RWPE2 (cell line): ENCODE measurements at regions not wholly inside any gene's neighbourhood (a gene's known extent, or its start where the extent isn't known, plus 50 kb on each side); places are given as distances from the start of the nearest gene placed in this dataset.

ENCODE experiments used
- ATAC-seq: fragments of 200-7000 bp; cut with Tn5 transposase; 3 replicates; pipeline ENCODE4 v1.9.1; 2021; ENCODE audit warnings: low read depth
- DNase-seq: peaks from one replicate; pipeline ENCODE4 v3.0.0-alpha.2; 2020; ENCODE audit warnings: low spot score
- H3K27ac ChIP-seq: fragments of 450-650 bp; 2 replicates; pipeline ENCODE4 v1.5.1; 2017; ENCODE audit warnings: mild to moderate bottlenecking; ENCODE audit not compliant: poor library complexity, severe bottlenecking
- H3K27me3 ChIP-seq: fragments of 250-450 bp; sonication (Bioruptor Pico); 2 replicates; pipeline ENCODE4 v1.5.1; 2021; ENCODE audit warnings: mild to moderate bottlenecking, moderate library complexity; ENCODE audit not compliant: insufficient read depth, poor library complexity, severe bottlenecking
- H3K36me3 ChIP-seq: fragments of 250-450 bp; sonication (Bioruptor Pico); 2 replicates; pipeline ENCODE4 v1.5.1; 2020; ENCODE audit warnings: low read depth, mild to moderate bottlenecking, moderate library complexity
- H3K4me1 ChIP-seq: fragments of 250-450 bp; sonication (Bioruptor Pico); 2 replicates; pipeline ENCODE4 v1.5.1; 2021; ENCODE audit warnings: mild to moderate bottlenecking, moderate library complexity; ENCODE audit not compliant: insufficient read depth, poor library complexity, severe bottlenecking
- H3K4me3 ChIP-seq: fragments of 250-450 bp; sonication (Bioruptor Pico); 2 replicates; pipeline ENCODE4 v1.5.1; 2021; ENCODE audit warnings: mild to moderate bottlenecking, moderate library complexity; ENCODE audit not compliant: severe bottlenecking
- H3K9me3 ChIP-seq: fragments of 250-450 bp; sonication (Bioruptor Pico); 2 replicates; pipeline ENCODE4 v1.5.1; 2021; ENCODE audit warnings: mild to moderate bottlenecking, moderate library complexity; ENCODE audit not compliant: severe bottlenecking
- TF ChIP-seq, protein P1 (sequence below): fragments of 450-650 bp; IDR thresholded peaks from one replicate; pipeline ENCODE4 v1.5.1; 2017; ENCODE audit warnings: mild to moderate bottlenecking, moderate library complexity; ENCODE audit not compliant: poor library complexity, severe bottlenecking

DNA sequence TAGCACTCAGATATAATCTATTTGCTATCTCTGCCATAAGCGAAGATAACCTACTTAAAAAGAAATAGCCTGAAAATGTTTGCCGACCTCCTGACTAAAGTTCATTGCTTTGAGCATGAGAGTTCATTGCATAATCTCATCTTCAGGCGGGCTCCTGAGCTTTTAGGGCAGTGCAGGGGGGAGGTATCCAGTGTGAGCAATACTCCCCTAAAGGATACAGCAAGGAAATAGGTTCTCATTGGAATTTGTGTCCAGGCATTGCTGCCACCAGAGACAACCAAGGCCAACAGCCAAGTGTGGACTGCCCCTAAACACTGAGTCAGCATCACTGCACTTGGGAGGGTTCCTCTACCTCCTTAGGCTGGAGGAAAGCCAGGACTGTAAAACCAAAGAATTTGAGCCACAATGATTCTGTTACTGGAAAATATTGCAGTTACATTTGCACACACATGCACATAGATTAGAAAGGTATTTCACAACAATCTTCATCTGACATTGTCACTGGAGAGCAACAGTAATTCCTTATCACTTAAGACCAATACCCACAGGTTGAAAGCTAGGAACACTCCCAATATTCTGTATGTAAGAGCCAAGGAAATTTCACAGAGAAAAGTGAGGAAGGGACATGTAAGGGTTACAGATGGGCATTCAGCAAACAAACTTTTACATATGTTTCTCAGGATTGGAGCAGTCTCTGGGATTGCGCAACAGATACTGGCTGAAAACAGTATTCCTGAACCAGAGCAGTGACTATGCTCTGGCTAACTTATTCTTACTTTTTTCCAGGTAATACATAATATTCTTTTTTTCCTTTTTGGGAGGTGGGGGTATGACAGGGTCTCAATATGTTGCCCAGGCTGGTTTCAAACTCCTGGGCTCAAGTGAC, 98.6 kb upstream of the TLE1 start:
- Histone ChIP-seq H3K4me1 (no peaks in the 10 kb centered on the region), H3K9me3 (no peaks in the 10 kb centered on the region), H3K36me3 (no peaks in the 10 kb centered on the region), H3K27me3 (no peaks in the 10 kb centered on the region), H3K27ac (no peak overlapping the region), H3K4me3 (no peak overlapping the region)
- TF ChIP-seq, protein P1, sequence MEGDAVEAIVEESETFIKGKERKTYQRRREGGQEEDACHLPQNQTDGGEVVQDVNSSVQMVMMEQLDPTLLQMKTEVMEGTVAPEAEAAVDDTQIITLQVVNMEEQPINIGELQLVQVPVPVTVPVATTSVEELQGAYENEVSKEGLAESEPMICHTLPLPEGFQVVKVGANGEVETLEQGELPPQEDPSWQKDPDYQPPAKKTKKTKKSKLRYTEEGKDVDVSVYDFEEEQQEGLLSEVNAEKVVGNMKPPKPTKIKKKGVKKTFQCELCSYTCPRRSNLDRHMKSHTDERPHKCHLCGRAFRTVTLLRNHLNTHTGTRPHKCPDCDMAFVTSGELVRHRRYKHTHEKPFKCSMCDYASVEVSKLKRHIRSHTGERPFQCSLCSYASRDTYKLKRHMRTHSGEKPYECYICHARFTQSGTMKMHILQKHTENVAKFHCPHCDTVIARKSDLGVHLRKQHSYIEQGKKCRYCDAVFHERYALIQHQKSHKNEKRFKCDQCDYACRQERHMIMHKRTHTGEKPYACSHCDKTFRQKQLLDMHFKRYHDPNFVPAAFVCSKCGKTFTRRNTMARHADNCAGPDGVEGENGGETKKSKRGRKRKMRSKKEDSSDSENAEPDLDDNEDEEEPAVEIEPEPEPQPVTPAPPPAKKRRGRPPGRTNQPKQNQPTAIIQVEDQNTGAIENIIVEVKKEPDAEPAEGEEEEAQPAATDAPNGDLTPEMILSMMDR, result no peak
- ATAC-seq, result peak; percentile 80
- no peak for DNase-seq

DNA sequence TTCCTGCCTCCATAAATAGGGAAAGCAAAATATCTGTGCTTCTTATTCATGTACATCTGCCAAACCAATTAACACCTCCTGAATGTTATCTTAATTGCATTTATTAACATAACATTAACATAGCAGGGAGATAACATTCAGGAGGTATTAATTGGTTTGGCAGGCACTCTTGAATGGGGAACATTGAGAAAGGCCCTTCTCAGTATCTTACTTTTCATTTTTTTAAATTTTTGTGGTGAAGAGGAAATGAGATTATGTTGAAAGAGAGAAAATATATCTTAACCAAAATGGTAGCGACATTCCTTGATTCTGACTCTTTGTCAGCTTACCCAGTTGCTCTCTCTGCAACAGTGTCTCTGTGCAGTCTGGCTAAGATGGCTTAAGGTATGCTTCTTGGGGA, 100.4 kb upstream of the TLE1 start:
- DNase-seq (no peak), ATAC-seq (no peak)
- no peaks in the 10 kb centered on the region for H3K36me3 ChIP-seq
- H3K27ac ChIP-seq, result no peak overlapping the region
- TF ChIP-seq, protein P1, result no peak
- no peaks in the 10 kb centered on the region for H3K4me1 ChIP-seq
- H3K9me3 ChIP-seq, result no peaks in the 10 kb centered on the region
- no peak overlapping the region for H3K4me3 ChIP-seq
- H3K27me3 ChIP-seq, result no peaks in the 10 kb centered on the region

DNA sequence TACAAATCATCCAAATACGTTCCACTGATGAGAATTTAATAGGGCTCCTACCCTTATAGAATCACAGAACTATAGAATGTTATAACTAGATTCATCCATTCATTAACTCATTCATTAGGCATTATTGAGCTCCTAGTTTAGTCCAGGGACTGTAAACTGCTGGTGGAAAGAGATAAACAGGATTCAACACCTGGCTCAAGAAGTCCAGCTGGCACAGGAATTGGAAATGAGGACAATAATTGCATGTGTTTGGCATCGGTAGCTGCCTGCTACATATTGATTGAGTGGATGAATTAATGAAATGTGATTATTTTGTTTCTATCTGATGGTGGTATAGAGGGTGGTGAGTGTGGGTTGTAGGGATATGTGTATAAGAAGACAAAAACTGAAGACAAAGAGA, 100.8 kb upstream of the TLE1 start:
- H3K4me1 ChIP-seq, result no peaks in the 10 kb centered on the region
- DNase-seq, result no peak
- ATAC-seq, result no peak
- TF ChIP-seq, protein P1, result no peak
- no peak overlapping the region for H3K27ac ChIP-seq
- no peak overlapping the region for H3K4me3 ChIP-seq
- H3K36me3 ChIP-seq, result no peaks in the 10 kb centered on the region
- H3K9me3 ChIP-seq, result no peaks in the 10 kb centered on the region
- H3K27me3 ChIP-seq, result no peaks in the 10 kb centered on the region

DNA sequence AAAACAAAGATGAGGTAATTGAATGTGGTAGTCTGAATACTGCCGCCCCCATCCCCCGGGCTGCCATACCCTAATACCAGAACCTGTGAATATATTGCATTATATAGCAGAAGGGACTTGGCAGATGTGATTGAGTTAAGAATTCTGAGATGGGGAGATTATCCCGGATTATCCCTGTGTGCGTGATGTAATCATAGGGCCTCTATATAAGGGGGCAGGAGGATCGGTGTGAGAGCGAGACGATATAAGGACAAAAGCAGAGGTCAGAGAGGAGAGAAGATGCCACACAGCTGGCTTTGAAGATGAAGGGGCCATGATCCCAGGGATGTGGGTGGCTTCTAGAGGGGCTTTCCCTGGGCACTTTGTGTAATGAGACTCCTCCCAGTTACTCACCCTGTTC, 101.7 kb upstream of the TLE1 start:
- H3K9me3 ChIP-seq, result no peaks in the 10 kb centered on the region
- H3K27me3 ChIP-seq, result no peaks in the 10 kb centered on the region
- H3K4me1 ChIP-seq, result no peaks in the 10 kb centered on the region
- ATAC-seq (no peak), DNase-seq (no peak)
- no peaks in the 10 kb centered on the region for H3K36me3 ChIP-seq
- H3K27ac ChIP-seq, result no peak overlapping the region
- TF ChIP-seq, protein P1, result no peak
- H3K4me3 ChIP-seq, result no peak overlapping the region

DNA sequence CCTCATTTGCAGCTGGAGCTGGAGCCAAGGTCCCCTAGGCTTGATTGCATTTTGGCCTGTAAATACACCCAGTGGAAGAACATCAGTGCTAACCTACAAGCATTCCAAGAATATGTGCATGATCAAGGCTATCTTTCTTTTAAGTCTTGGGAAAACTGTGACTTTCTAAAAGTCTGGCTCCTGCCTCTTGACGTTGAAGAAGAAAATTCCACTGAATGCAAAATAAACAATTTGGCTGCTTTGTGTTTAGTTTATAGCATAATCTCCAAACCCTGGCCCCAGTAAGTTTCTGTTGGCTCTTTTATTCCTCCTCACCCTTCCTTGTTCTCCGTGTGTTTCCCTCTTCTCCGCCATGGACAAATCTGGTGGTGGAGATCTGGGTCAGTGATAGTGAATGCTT, 109.3 kb upstream of the TLE1 start:
- TF ChIP-seq, protein P1, result no peak
- DNase-seq, result no peak
- Histone ChIP-seq H3K27me3 (no peaks in the 10 kb centered on the region), H3K4me1 (no peaks in the 10 kb centered on the region), H3K9me3 (no peaks in the 10 kb centered on the region), H3K36me3 (no peaks in the 10 kb centered on the region), H3K4me3 (no peak overlapping the region), H3K27ac (no peak overlapping the region)
- no peak for ATAC-seq
